Tibial artery (tissue), 4 donors: ENCODE measurements at regions not wholly inside any gene's neighbourhood (a gene's known extent, or its start where the extent isn't known, plus 50 kb on each side); places are given as distances from the start of the nearest gene placed in this dataset.

ENCODE experiments used
- DNase-seq, 2 donors: peaks; one replicate each; pipeline ENCODE4 v3.0.0-alpha.2; 2019
- H3K27ac ChIP-seq, 2 donors: fragments of 200-600 bp; sonication (generic) in 1 of 2; 1 replicate in 1 of 2; 2 replicates in 1 of 2; pipeline ENCODE4 v1.5.1; 2018 to 2019; ENCODE audit warnings: mild to moderate bottlenecking in 1 of 2
- H3K27me3 ChIP-seq, 2 donors: fragments of 200-600 bp; sonication (generic) in 1 of 2; one replicate each; pipeline versions ENCODE4 v1.5.1 to v1.6.0; 2016 to 2019
- H3K36me3 ChIP-seq, 3 donors: fragments of 200-600 bp; sonication (generic) in 2 of 3; one replicate each; pipeline ENCODE4 v1.5.1; 2016 to 2019; ENCODE audit warnings: mild to moderate bottlenecking in 2 of 3
- H3K4me1 ChIP-seq, 4 donors: fragments of 200-600 bp; sonication (generic) in 2 of 4; 1 replicate in 3 of 4; 2 replicates in 1 of 4; pipeline ENCODE4 v1.5.1; 2016 to 2019
- H3K4me3 ChIP-seq, 2 donors: fragments of 200-600 bp; sonication (generic) in 1 of 2; 1 replicate in 1 of 2; 2 replicates in 1 of 2; pipeline ENCODE4 v1.5.1; 2018 to 2019; ENCODE audit warnings: mild to moderate bottlenecking in 2 of 2
- H3K9me3 ChIP-seq, 3 donors: fragments of 200-600 bp; sonication (generic) in 1 of 3; one replicate each; pipeline ENCODE4 v1.5.1; 2016 to 2019
- CTCF ChIP-seq, 2 experiments: fragments of 200-600 bp in 1 of 2; fragments of 450-650 bp in 1 of 2; IDR thresholded peaks; one replicate each; pipeline ENCODE4 v1.5.1; 2017 to 2019; ENCODE audit warnings: antibody characterized with exemption in 2 of 2, mild to moderate bottlenecking in 1 of 2, moderate library complexity in 1 of 2
- intact Hi-C: fragments of 100-400 bp; cut with DNase I; formaldehyde crosslinking; loops from one replicate; pipeline ENCODE4 v1.15.0; 2023; ENCODE audit warnings: low total_unique reads

- H3K4me1 ChIP-seq = no peaks in the 10 kb centered on the region
- H3K9me3 ChIP-seq = no peaks in the 10 kb centered on the region
- no peak overlapping the region for H3K4me3 ChIP-seq
- no peaks in the 10 kb centered on the region for H3K36me3 ChIP-seq
- DNase-seq = no peak
- H3K27ac ChIP-seq = no peak overlapping the region
- no peak for TF ChIP-seq CTCF (IDR thresholded peaks at IDR 0.05)
- no peaks in the 10 kb centered on the region for H3K27me3 ChIP-seq
- intact Hi-C loops = no loop called here
Observed at GRCh38 chr13:107845911-107846310, 369.4 kb downstream of the LIG4 start.

- Histone ChIP-seq H3K4me3 (no peak overlapping the region), H3K4me1 (no peaks in the 10 kb centered on the region), H3K27me3 (no peaks in the 10 kb centered on the region), H3K9me3 (no peaks in the 10 kb centered on the region), H3K27ac (no peak overlapping the region), H3K36me3 (no peaks in the 10 kb centered on the region)
- TF ChIP-seq CTCF (IDR thresholded peaks at IDR 0.05) = no peak
- DNase-seq = no peak
- intact Hi-C loops = no loop called here
Observed at GRCh38 chr13:107843681-107844080, 371.7 kb downstream of the LIG4 start.

GRCh38 chr13:107843281-107843680 is 372.1 kb downstream of the LIG4 start:
- H3K36me3 ChIP-seq = no peaks in the 10 kb centered on the region
- no peaks in the 10 kb centered on the region for H3K9me3 ChIP-seq
- no peaks in the 10 kb centered on the region for H3K4me1 ChIP-seq
- no peak for DNase-seq
- H3K27ac ChIP-seq = no peak overlapping the region
- H3K27me3 ChIP-seq = no peaks in the 10 kb centered on the region
- TF ChIP-seq CTCF (IDR thresholded peaks at IDR 0.05) = no peak
- H3K4me3 ChIP-seq = no peak overlapping the region
- intact Hi-C loops = no loop called here

- H3K27me3 ChIP-seq = no peaks in the 10 kb centered on the region
- DNase-seq = no peak
- H3K4me3 ChIP-seq = no peak overlapping the region
- no peak overlapping the region for H3K27ac ChIP-seq
- H3K4me1 ChIP-seq = no peaks in the 10 kb centered on the region
- no peaks in the 10 kb centered on the region for H3K9me3 ChIP-seq
- intact Hi-C loops = no loop called here
- no peak for TF ChIP-seq CTCF (IDR thresholded peaks at IDR 0.05)
- H3K36me3 ChIP-seq = no peaks in the 10 kb centered on the region
Observed at GRCh38 chr13:107842562-107843180, 372.7 kb downstream of the LIG4 start.

- no peaks in the 10 kb centered on the region for H3K9me3 ChIP-seq
- H3K27me3 ChIP-seq = no peaks in the 10 kb centered on the region
- intact Hi-C loops = no loop called here
- no peaks in the 10 kb centered on the region for H3K36me3 ChIP-seq
- no peaks in the 10 kb centered on the region for H3K4me1 ChIP-seq
- TF ChIP-seq CTCF (IDR thresholded peaks at IDR 0.05) = no peak
- H3K4me3 ChIP-seq = no peak overlapping the region
- DNase-seq = no peak
- H3K27ac ChIP-seq = no peak overlapping the region
Observed at GRCh38 chr13:107838588-107839161, 376.7 kb downstream of the LIG4 start.
